ENCODE measurements at regions not wholly inside any gene's neighbourhood (a gene's known extent, or its start where the extent isn't known, plus 50 kb on each side); places are given as distances from the start of the nearest gene placed in this dataset.
A peak's percentile ranks its signal among the peaks of the same experiment; 100 is the strongest.
"Not testable (repeated sequence)": the region's sequence is repeated elsewhere in the genome, so short reads cannot be mapped to it uniquely, and the experiment has no call there.

- no peak for DNase-seq (ENCODE audit: low read depth, low spot score)
These were observed 231.7 kb upstream of the PRKD1 start for GRCh38 chr14:30159374-30159773.

- DNase-seq (ENCODE audit: low read depth, low spot score) = no peak
These were observed 233.0 kb upstream of the PRKD1 start for GRCh38 chr14:30160608-30161007.

GRCh38 chr14:30162066-30162465 is 234.4 kb upstream of the PRKD1 start:
- DNase-seq (ENCODE audit: low read depth, low spot score) = no peak

- DNase-seq (ENCODE audit: low read depth, low spot score) = no peak
These were observed 237.6 kb upstream of the PRKD1 start for GRCh38 chr14:30165255-30165654.

- no peak for DNase-seq (ENCODE audit: low read depth, low spot score)
These were observed 250.1 kb upstream of the PRKD1 start for GRCh38 chr14:30177781-30178180.

- no peak for DNase-seq (ENCODE audit: low read depth, low spot score)
These were observed 251.9 kb upstream of the PRKD1 start for GRCh38 chr14:30179381-30180130.

GRCh38 chr14:30180219-30180618 is 252.6 kb upstream of the PRKD1 start:
- DNase-seq (ENCODE audit: low read depth, low spot score) = no peak

GRCh38 chr14:30185832-30186231 is 258.2 kb upstream of the PRKD1 start:
- DNase-seq (ENCODE audit: low read depth, low spot score) = no peak

- no peak for DNase-seq (ENCODE audit: low read depth, low spot score)
These were observed 264.1 kb upstream of the PRKD1 start for GRCh38 chr14:30191639-30192279.

GRCh38 chr14:30193101-30193500 is 265.5 kb upstream of the PRKD1 start:
- no peak for DNase-seq (ENCODE audit: low read depth, low spot score)

GRCh38 chr14:30193845-30194501 is 266.3 kb upstream of the PRKD1 start:
- DNase-seq (ENCODE audit: low read depth, low spot score) = no peak

GRCh38 chr14:30194741-30195148 is 267.1 kb upstream of the PRKD1 start:
- no peak for DNase-seq (ENCODE audit: low read depth, low spot score)

GRCh38 chr14:30195941-30196340 is 268.3 kb upstream of the PRKD1 start:
- no peak for DNase-seq (ENCODE audit: low read depth, low spot score)

- DNase-seq (ENCODE audit: low read depth, low spot score) = no peak
These were observed 269.2 kb upstream of the PRKD1 start for GRCh38 chr14:30196861-30197260.

GRCh38 chr14:30198720-30199119 is 271.1 kb upstream of the PRKD1 start:
- not testable (repeated sequence) for DNase-seq (ENCODE audit: low read depth, low spot score)

- no peak for DNase-seq (ENCODE audit: low read depth, low spot score)
These were observed 276.9 kb upstream of the PRKD1 start for GRCh38 chr14:30204431-30204980.

- no peak for DNase-seq (ENCODE audit: low read depth, low spot score)
These were observed 281.5 kb upstream of the PRKD1 start for GRCh38 chr14:30209136-30209535.

- no peak for DNase-seq (ENCODE audit: low read depth, low spot score)
These were observed 283.0 kb upstream of the PRKD1 start for GRCh38 chr14:30210630-30211029.

GRCh38 chr14:30211326-30211725 is 283.7 kb upstream of the PRKD1 start:
- no peak for DNase-seq (ENCODE audit: low read depth, low spot score)

- DNase-seq (ENCODE audit: low read depth, low spot score) = no peak
These were observed 286.4 kb upstream of the PRKD1 start for GRCh38 chr14:30214014-30214413.

- peak; percentile 57 for DNase-seq (ENCODE audit: low read depth, low spot score)
These were observed 286.9 kb upstream of the PRKD1 start for GRCh38 chr14:30214461-30215090.

- DNase-seq (ENCODE audit: low read depth, low spot score) = no peak
These were observed 291.3 kb upstream of the PRKD1 start for GRCh38 chr14:30218907-30219306.

Measured in smooth muscle cell of the brain vasculature (primary cell).